ENCODE measurements at regions not wholly inside any gene's neighbourhood (a gene's known extent, or its start where the extent isn't known, plus 50 kb on each side); places are given as distances from the start of the nearest gene placed in this dataset.

DNA sequence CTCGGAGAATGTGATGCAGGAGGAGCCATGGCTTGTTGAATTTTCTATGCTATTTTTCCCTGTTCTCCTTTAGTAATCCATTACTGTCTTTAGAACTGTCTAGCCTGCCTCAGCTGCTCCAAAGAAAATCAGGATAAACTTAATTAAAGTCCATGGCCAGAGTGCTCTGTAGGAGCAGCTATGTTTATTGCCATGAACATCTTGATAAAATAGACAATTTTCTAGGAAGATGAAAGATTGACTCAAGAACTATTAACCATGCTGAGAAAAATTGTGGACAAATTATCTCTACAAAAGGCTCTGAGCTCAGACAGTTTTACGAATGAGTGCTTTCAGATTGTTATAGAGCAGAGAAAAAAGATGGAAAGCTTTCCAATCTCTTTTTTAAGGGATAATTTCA lies 193.0 kb downstream of the TTC32 start:
- H2AFZ ChIP-seq (ENCODE audit: low read length), result no peak overlapping the region
- H3K4me2 ChIP-seq (ENCODE audit: low read depth, low read length), result no peak overlapping the region

DNA sequence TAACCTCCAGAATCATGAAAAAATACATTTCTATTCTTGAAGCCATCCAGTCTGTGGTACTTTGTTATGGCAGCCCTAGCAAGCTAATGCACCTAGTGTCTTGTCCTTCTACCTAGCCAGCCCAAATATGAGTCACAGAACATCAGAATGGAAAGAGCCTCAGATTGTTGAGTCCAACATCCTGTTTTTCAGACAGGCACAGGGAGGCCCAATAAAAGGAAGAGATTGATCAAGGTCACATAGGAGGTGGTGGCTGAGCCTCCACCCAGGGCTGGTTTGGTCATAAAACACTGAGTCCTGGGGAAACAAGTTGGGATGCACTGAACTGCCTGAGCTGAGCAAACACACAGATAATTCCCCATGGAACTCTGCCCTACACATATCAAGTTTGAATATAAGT lies 195.5 kb downstream of the TTC32 start:
- no peak overlapping the region for H3K9ac ChIP-seq (ENCODE audit: low read length)
- H3K79me2 ChIP-seq (ENCODE audit: low read length), result no peaks in the 10 kb centered on the region
- H3K9me2 ChIP-seq (replicated peaks; ENCODE audit: insufficient read depth, low read length), result no peaks in the 10 kb centered on the region
- no peak for DNase-seq
- TF ChIP-seq, protein P1, sequence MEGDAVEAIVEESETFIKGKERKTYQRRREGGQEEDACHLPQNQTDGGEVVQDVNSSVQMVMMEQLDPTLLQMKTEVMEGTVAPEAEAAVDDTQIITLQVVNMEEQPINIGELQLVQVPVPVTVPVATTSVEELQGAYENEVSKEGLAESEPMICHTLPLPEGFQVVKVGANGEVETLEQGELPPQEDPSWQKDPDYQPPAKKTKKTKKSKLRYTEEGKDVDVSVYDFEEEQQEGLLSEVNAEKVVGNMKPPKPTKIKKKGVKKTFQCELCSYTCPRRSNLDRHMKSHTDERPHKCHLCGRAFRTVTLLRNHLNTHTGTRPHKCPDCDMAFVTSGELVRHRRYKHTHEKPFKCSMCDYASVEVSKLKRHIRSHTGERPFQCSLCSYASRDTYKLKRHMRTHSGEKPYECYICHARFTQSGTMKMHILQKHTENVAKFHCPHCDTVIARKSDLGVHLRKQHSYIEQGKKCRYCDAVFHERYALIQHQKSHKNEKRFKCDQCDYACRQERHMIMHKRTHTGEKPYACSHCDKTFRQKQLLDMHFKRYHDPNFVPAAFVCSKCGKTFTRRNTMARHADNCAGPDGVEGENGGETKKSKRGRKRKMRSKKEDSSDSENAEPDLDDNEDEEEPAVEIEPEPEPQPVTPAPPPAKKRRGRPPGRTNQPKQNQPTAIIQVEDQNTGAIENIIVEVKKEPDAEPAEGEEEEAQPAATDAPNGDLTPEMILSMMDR (IDR thresholded peaks at IDR 0.05; ENCODE audit: low read length), result no peak
- TF ChIP-seq EZH2 (optimal IDR thresholded peaks at IDR 0.05; ENCODE audit: low read depth, low read length), result no peak
- TF ChIP-seq EZH2phosphoT487 (IDR thresholded peaks at IDR 0.05; ENCODE audit: low read length), result no peak
- H3K4me3 ChIP-seq (ENCODE audit: low read length), result no peak overlapping the region
- H3K27me3 ChIP-seq (replicated peaks; ENCODE audit: insufficient read depth, low read length), result no peaks in the 10 kb centered on the region
- no peaks in the 10 kb centered on the region for H3K9me3 ChIP-seq (replicated peaks; ENCODE audit: insufficient read depth, low read length)
- H3K4me1 ChIP-seq (ENCODE audit: low read length), result no peaks in the 10 kb centered on the region
- no peak overlapping the region for H2AFZ ChIP-seq (ENCODE audit: low read length)
- no peak overlapping the region for H3K4me2 ChIP-seq (ENCODE audit: low read depth, low read length)
- no peaks in the 10 kb centered on the region for H3F3A ChIP-seq (ENCODE audit: insufficient read depth, low read length)
- no peak overlapping the region for H3K27ac ChIP-seq (ENCODE audit: low read length)
- H4K20me1 ChIP-seq (ENCODE audit: insufficient read depth, low read length), result no peaks in the 10 kb centered on the region
- H3K36me3 ChIP-seq (replicated peaks; ENCODE audit: insufficient read depth, low read length), result no peaks in the 10 kb centered on the region

More for the DNA sequence above, 193.0 kb downstream of the TTC32 start:
- Histone ChIP-seq H3K36me3 (replicated peaks; ENCODE audit: insufficient read depth, low read length) (no peaks in the 10 kb centered on the region), H3F3A (ENCODE audit: insufficient read depth, low read length) (no peaks in the 10 kb centered on the region), H3K27ac (ENCODE audit: low read length) (no peak overlapping the region), H3K4me3 (ENCODE audit: low read length) (no peak overlapping the region), H3K79me2 (ENCODE audit: low read length) (no peaks in the 10 kb centered on the region), H3K9me3 (replicated peaks; ENCODE audit: insufficient read depth, low read length) (no peaks in the 10 kb centered on the region), H3K4me1 (ENCODE audit: low read length) (no peaks in the 10 kb centered on the region), H3K27me3 (replicated peaks; ENCODE audit: insufficient read depth, low read length) (no peaks in the 10 kb centered on the region), H3K9ac (ENCODE audit: low read length) (no peak overlapping the region), H4K20me1 (ENCODE audit: insufficient read depth, low read length) (no peaks in the 10 kb centered on the region), H3K9me2 (replicated peaks; ENCODE audit: insufficient read depth, low read length) (no peaks in the 10 kb centered on the region)
- no peak for DNase-seq
- TF ChIP-seq, protein P1 (IDR thresholded peaks at IDR 0.05; ENCODE audit: low read length), result no peak
- no peak for TF ChIP-seq EZH2phosphoT487 (IDR thresholded peaks at IDR 0.05; ENCODE audit: low read length)
- TF ChIP-seq EZH2 (optimal IDR thresholded peaks at IDR 0.05; ENCODE audit: low read depth, low read length), result no peak

DNA sequence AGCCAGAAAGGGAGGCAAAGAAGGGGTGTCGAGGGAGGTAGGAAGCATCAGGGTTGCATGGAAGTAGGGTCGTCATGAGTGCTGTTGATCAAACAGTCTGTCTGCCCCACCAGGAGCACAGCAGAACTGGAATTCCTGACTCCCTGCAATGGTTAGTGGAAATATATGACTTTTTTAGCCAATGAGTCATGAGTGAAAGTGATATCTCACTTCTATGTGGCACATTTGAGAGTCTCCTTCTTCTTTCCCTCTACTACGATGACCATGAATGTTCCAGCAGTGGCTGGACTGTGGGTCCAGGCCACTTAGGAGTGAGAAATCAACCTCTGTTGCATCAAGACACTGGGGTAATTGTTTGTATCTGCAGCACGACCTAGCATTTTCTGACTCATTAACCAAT lies 199.5 kb downstream of the TTC32 start:
- Histone ChIP-seq H3K79me2 (ENCODE audit: low read length) (no peaks in the 10 kb centered on the region), H3K4me3 (ENCODE audit: low read length) (no peak overlapping the region), H3K27me3 (replicated peaks; ENCODE audit: insufficient read depth, low read length) (no peaks in the 10 kb centered on the region), H3K9ac (ENCODE audit: low read length) (no peak overlapping the region), H3K4me1 (ENCODE audit: low read length) (no peaks in the 10 kb centered on the region), H3F3A (ENCODE audit: insufficient read depth, low read length) (no peaks in the 10 kb centered on the region), H3K9me2 (replicated peaks; ENCODE audit: insufficient read depth, low read length) (no peaks in the 10 kb centered on the region), H3K36me3 (replicated peaks; ENCODE audit: insufficient read depth, low read length) (no peaks in the 10 kb centered on the region), H3K27ac (ENCODE audit: low read length) (no peak overlapping the region), H4K20me1 (ENCODE audit: insufficient read depth, low read length) (no peaks in the 10 kb centered on the region), H3K9me3 (replicated peaks; ENCODE audit: insufficient read depth, low read length) (no peaks in the 10 kb centered on the region), H2AFZ (ENCODE audit: low read length) (no peak overlapping the region), H3K4me2 (ENCODE audit: low read depth, low read length) (no peak overlapping the region)
- no peak for DNase-seq
- TF ChIP-seq, protein P1 (IDR thresholded peaks at IDR 0.05; ENCODE audit: low read length), result no peak
- TF ChIP-seq EZH2phosphoT487 (IDR thresholded peaks at IDR 0.05; ENCODE audit: low read length), result no peak
- no peak for TF ChIP-seq EZH2 (optimal IDR thresholded peaks at IDR 0.05; ENCODE audit: low read depth, low read length)

All from MM.1S (cell line).